HG03520 (cell line): ENCODE measurements at regions not wholly inside any gene's neighbourhood (a gene's known extent, or its start where the extent isn't known, plus 50 kb on each side); places are given as distances from the start of the nearest gene placed in this dataset.
"Not testable (repeated sequence)": the region's sequence is repeated elsewhere in the genome, so short reads cannot be mapped to it uniquely, and the experiment has no call there.

Experiments
- ATAC-seq: cut with Tn5 transposase; IDR thresholded peaks from one replicate; pipeline ENCODE4 v1.9.1; 2021; ENCODE audit warnings: mild to moderate bottlenecking, moderate library complexity; ENCODE audit not compliant: unreplicated experiment

DNA sequence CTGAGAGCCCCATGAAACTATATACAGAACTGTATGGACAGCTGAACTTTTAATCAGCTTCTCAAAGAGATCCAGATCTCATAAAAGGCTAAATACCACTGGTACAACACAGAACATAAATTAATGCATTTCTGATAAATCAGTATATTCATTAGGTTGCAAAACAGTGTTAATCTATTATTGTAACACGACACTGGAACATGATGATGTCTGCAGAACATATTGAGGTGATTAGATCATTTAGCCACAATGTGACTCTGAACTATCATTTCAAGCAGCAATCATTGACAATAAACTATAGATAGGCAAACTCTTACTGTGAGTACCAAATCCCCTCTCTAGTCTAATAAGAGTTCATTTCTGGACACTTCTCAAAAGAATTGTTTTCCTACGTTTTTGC, 50.3 kb downstream of the GASK1B start:
- no peak for ATAC-seq

DNA sequence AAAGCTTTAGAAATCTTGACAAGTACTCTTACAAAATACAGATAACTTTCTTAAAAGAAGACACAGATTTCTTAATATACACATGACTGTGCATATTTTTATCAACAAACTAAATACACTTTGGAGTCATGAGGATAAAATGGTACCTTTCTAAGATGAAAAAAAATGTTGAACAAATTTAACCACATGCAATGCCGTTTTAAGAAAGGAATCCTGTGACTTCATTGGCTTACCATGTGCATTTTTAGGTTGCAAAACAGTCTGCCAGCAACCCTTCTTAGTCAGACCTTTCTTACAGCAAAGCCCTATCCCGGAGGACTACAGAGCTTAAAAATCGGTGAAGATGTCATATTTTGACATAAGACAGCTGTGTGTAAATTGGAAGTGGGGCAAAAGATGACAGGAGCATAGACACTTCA, 51.7 kb downstream of the GASK1B start:
- no peak for ATAC-seq

- ATAC-seq = not testable (repeated sequence)
Observed at GRCh38 chr4:158120645-158121151, 52.1 kb downstream of the GASK1B start.

DNA sequence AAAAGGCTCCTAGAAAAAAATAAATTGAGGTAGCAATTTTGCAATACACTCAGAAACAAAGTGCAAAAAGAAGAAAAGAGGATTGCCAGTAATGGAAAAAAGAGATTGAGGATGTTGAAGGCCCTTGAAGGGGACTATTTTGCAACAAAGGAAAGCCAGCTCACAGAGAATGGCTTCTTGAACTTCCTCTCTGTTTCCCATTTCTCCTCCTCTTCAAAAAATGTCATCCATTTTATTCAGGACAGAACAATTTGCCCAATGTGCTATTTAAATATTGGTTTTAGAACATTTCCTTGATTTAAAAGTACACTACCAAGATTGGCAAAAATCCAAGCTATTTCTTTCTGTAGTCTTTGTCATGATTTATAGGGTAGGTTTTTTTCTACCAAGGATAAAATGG, 60.2 kb downstream of the GASK1B start:
- ATAC-seq = no peak

DNA sequence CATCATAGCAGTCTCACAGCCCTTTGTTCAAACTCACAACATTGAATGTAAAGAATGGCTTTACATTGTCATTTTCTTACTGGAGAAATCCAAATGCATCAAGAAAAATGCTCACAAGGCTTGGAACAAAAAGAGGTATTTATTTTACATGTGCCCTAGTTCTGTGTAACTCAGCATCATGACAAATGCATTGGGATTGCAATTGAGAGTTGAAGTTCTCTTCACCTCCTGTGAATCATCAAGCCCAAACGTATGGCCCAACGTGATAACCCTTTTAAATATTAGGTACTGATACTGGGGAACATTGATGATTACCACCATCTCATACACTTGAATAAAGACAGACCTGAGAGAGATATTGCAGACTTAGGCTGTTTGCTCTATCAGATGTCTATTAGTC, 61.6 kb downstream of the GASK1B start:
- no peak for ATAC-seq

DNA sequence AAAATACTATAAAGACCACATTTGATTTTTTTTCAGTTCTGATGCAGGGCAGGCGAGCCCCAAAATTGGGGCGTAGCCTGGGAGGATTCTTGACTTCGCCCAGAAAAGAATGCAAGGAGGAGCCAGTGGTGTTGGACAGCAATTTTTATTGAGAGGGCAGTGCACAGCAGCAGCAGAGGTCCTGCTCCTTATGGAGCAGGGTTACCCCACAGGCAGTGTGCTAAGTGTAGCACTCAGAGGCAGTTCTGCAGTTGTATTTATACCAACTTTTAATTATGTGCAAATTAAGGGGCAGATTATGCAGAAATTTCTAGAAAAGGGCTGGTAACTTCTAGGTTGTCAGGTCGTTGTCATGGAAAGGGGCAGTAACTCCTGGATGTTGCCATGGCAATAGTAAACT, 69.9 kb downstream of the GASK1B start:
- no peak for ATAC-seq

DNA sequence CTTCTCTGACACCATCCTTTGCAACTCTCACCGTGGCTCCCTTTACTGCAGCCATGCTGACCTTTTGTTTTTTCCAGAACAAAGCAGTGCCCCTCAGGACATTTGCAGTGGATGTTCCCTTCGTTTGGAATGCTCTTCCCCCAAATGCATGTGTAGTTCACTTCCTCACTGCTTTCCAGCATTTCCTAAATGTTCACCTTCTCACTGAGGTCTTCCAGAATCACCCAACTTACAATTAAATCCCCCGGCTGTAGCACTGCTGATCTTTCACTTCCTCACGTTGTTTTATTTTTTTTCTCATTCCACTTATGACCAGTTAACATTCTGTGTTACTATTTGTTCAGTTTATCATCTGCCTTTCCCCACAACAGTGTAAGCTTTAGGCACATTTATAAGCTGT, 73.1 kb downstream of the GASK1B start:
- ATAC-seq = no peak

DNA sequence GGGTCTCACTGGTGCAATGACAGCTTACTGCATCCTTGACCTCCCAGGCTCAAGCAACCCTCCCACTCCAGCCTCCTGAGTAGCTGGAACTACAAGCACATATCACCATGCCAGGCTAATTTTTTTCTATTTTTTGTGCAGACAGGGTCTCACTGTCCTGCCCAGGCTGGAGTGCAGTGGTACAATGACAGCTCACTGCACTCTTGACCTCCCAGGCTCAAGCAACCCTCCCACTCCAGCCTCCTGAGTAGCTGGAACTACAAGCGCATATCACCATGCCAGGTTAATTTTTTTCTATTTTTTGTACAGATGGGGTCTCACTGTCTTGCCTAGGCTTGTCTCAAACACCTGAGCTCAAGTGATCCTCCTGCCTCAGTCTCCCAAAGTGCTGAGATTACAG, 74.0 kb downstream of the GASK1B start:
- no peak for ATAC-seq

DNA sequence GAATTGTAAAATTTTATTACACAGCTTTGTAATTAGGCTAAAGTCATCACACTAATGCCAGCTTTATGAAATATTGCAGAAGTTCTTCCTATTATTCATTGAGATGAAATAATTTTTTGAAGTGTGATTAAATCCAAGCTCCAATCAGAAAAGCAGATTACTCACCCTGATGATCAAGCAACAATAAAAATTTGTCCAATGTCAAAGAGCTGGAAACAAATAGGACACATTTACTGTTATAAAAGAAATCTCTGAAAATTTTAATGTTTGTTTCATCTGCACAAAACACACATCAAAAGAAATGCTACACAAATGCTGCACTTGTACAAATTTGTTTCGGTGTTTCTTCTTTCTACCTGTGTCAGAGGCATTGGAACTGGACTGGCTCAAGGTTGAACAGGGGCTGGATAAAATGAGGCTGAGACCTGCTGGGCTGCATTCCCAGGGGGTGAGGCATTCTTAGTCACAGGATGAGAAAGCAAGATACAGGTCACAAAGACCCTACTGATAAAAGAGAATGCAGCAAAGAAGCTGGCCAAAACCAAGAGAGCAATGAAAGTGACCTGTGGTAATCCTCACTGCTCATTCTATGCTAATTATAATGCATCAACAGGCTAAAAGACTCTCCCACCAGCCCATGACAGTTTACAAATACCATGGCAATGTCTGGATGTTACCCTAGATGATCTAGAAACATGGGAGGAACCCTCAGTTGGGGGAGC, 78.3 kb downstream of the GASK1B start:
- ATAC-seq = no peak

DNA sequence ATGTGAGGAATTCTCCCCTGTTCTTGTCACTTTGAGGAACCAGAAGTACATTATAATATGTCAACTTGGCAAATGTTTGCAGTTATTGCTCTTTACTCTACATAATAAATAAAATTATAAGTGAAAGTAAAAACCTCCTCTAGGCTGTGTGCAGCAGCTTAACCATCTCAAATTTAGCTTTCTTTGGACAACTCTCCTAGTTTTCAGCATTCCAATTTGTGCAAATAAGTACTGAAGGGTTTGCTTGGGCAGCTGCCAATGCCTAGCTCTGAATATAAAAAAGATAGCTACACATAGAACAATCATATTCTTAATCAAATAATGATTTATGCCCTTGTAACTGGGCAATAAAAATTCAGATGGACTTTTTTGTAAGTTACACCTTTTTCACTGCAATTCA, 82.5 kb downstream of the GASK1B start:
- ATAC-seq = no peak

- ATAC-seq = not testable (repeated sequence)
Observed at GRCh38 chr4:158089897-158090296, 82.9 kb downstream of the GASK1B start.

- no peak for ATAC-seq
Observed at GRCh38 chr4:158080354-158080753, 92.5 kb downstream of the GASK1B start.

GRCh38 chr4:158079661-158080060, 93.2 kb downstream of the GASK1B start:
- ATAC-seq = no peak

- ATAC-seq = no peak
Observed at GRCh38 chr4:158077835-158078234, 95.0 kb downstream of the GASK1B start.

GRCh38 chr4:158074851-158075250, 98.0 kb downstream of the GASK1B start:
- ATAC-seq = no peak

GRCh38 chr4:158071931-158072330, 100.9 kb downstream of the GASK1B start:
- ATAC-seq = no peak

- no peak for ATAC-seq
Observed at GRCh38 chr4:158068068-158068467, 104.8 kb downstream of the GASK1B start.

- ATAC-seq = no peak
Observed at GRCh38 chr4:158067646-158068045, 105.2 kb downstream of the GASK1B start.

- no peak for ATAC-seq
Observed at GRCh38 chr4:158065603-158066002, 107.2 kb downstream of the GASK1B start.

DNA sequence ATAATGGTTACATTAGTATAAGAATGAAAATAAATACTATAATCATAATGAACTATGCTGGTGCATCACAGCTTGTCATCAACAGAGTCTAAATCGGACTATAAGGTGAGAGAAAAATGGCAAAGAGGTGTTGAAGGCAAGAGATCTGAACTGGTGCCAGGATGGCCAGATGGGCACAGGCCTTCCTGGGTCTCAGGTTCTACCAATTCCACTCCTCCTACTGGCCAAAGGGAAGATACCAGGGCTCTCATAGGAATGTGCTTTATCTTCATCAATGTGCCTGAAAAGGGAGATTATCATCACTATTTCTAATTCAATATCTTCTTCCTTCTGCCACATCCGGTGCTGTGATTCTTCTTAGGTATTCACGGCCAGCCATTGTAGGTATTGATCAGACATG, 107.6 kb downstream of the GASK1B start:
- no peak for ATAC-seq

- ATAC-seq = no peak
Observed at GRCh38 chr4:158056689-158057245, 116.1 kb downstream of the GASK1B start.

DNA sequence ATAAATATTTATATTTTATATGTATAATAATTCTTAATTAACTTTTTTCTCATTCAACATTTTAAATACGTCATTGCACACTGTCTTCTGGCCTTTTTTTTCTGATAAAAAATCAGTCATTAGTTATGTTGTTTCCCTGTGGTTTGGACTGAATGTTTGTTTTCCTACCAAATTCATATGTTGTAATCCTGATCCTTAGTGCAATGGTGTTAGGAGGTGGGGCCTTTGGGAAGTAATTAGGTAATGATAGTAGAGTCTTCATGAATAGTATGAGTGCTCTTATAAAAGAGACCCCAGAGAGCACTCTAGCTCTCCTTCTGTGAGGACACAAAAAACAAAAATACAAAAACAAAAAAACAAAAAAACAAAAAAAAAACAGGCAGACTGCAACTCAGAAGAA, 117.2 kb downstream of the GASK1B start:
- ATAC-seq = no peak

DNA sequence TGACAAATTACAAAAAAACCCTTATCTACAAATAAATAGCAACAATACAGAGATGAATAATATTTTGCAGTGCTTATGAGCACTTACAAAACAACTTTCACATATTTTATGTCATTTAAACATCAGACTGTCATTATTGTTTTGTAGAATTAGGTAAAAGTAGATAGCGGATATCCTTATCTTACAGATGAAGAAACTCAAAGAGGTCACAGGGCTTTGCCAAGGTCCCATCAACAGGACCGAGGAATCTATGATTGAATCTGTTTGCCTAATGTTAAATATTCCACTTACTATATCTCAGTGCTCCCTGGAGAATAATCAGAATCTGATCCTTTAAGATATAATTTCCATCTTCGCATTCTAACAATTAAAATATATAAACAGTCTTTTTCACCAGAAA, 119.0 kb downstream of the GASK1B start:
- ATAC-seq = no peak
